Fibroblast of the aortic adventitia (primary cell): ENCODE measurements at regions not wholly inside any gene's neighbourhood (a gene's known extent, or its start where the extent isn't known, plus 50 kb on each side); places are given as distances from the start of the nearest gene placed in this dataset.

Experiments used
- DNase-seq: peaks from one replicate; pipeline ENCODE4 v3.0.0-alpha.2; 2010; ENCODE audit warnings: low read depth
- H3K4me3 ChIP-seq: 2 replicates; pipeline ENCODE4 v1.5.1; 2011; ENCODE audit warnings: low read depth, mild to moderate bottlenecking, control low read depth, low read length, moderate library complexity
- TF ChIP-seq, protein P1 (sequence below): IDR thresholded peaks from 2 replicates; pipeline ENCODE4 v1.5.1; 2011; ENCODE audit warnings: mild to moderate bottlenecking, low read length, control low read depth, inconsistent platforms; ENCODE audit not compliant: insufficient read depth

DNA sequence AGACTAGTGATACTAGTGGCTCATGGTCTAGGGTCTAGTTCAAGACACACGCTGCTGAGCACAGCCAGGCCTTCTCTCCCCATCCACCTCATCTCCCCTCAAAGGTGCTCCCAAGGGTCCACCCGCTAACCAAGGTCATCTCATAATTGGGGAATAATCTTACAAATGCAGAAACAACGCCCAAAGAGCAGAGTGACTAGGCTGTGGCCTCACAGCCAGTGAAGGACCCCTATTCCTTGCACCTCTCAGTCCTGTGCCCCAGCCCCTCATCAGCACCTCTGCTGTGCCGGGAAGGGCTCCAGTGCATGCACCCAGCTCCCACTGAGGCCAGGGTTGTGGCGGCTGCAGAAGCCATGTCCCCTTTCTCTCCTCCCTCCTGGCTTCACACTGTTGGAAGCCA is 286.9 kb downstream of the UACA start:
- DNase-seq: no peak
- TF ChIP-seq, protein P1, sequence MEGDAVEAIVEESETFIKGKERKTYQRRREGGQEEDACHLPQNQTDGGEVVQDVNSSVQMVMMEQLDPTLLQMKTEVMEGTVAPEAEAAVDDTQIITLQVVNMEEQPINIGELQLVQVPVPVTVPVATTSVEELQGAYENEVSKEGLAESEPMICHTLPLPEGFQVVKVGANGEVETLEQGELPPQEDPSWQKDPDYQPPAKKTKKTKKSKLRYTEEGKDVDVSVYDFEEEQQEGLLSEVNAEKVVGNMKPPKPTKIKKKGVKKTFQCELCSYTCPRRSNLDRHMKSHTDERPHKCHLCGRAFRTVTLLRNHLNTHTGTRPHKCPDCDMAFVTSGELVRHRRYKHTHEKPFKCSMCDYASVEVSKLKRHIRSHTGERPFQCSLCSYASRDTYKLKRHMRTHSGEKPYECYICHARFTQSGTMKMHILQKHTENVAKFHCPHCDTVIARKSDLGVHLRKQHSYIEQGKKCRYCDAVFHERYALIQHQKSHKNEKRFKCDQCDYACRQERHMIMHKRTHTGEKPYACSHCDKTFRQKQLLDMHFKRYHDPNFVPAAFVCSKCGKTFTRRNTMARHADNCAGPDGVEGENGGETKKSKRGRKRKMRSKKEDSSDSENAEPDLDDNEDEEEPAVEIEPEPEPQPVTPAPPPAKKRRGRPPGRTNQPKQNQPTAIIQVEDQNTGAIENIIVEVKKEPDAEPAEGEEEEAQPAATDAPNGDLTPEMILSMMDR: no peak
- no peak overlapping the region for H3K4me3 ChIP-seq

DNA sequence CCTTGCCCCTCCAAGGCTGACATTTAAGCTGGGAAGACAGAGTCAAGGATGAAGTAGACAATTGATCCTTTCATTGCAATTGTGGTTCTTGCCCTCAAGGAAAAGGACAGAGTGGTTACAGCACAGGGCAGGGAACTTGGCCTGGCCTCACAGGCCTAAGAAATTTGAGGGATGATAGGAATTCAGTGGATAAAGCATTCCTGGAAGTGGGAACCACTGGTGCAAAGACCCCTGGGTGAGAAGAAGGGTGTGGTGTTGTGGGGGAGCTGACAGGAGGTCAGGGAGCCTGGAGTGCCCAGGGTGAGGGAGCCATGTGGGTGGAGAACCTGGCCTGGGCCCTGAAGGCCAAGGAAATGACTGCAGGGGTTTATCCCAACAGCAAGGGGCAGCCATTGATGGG is 287.4 kb downstream of the UACA start:
- H3K4me3 ChIP-seq: no peak overlapping the region
- DNase-seq: peak; percentile 39
- TF ChIP-seq, protein P1: no peak

DNA sequence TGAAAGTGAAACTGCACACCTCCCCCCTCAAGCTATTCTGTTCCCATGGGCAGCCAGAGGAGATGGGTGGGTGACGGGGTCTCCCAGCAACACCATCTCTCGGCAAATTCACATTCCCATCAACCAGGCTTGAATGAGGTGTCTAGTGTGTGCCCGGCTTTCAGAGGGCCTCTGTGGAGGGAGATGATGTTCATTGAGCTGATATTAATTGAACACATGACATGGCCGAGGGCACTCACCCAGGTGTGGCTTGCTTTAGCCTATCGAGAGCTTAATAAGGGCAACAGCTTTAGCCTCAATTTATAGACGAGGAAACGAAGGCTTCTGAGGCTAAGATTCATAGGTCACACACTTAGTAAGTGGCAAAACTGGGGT is 288.0 kb downstream of the UACA start:
- H3K4me3 ChIP-seq: peak overlapping the region; percentile 10
- TF ChIP-seq, protein P1: no peak
- DNase-seq: no peak

DNA sequence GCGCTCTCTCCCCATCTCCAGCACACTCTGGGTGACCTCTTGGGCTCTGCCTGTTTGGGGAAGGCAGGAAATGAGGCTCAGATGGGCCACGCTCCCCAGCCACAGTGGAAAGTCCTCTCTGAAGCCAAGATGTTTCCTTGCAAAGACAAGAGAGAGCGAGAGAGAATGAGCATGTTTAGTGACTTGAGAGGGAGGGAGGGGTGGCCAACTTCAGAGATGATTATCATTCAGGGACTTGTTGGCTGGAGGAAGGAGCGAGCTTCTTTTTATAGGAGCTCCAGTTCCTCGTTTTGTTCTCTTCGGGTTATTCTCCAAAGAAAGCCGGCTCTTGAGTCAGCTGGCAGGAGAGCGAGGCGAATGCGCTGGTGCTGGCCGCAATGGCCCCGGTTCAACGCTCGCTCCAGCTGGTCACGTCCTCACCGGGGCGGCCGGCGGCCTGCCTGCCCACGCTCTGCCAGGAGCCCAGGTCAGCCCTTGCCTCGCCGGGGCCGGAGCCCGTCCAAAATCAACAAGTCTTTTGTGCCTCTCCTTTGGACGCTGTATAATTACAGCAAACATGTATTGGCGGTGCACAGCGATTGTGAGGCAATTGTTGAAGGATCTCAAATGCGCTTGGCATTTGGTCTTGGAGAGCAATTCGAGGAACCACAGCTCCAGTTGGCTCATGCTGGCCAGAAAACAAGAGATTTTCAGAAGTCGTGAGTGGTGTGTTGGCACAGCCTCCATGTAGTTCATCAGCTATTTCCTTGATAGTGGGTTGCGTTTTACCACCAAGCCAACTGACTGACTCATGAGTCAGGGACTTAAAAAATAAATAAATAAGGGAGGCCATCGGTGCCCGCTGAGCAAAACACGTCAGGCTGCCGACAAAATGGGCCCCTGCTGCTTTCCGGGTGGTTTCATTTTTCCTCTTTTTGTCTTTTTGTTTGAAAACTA is 288.6 kb downstream of the UACA start:
- peak overlapping the region; percentile 25 for H3K4me3 ChIP-seq
- peak; percentile 100 for DNase-seq
- TF ChIP-seq, protein P1: no peak

DNA sequence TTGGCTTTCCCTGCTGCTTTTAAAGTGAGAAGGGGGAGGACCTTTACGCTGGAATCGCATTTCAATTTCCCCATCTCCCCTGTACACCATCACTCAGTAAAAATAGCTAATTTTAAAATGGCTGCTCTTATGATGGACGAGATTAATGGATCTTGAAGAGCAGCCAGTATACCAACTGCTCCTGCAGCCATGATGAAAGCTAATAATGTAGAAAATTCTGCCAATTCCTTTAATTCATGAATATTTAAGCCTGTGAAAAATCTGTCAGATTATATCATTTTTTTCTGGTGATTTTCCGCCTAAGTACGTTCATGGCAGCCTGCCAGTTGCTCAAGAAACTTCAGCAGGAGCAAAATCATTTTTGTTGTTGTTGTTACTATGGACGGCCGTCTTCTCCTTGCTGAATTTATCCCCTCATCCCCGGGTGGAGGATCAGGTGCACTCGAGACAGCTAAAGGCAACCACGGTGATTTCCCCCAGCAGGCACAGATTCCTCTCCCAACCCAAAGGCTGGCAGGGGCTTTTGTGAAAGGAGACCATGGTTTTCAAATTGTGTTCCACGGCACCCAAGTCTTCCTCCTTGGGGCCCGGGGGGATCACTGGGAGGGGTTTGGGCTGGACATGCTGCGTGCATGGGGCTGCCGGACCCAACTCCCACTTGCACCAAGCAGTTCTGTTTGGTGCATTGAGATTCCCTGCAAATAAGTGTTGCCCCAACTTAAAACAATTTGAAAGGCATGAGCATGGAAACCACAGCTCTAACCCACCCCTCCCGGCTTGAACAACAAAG is 289.6 kb downstream of the UACA start:
- TF ChIP-seq, protein P1: no peak
- H3K4me3 ChIP-seq: peak overlapping the region; percentile 25
- peak; percentile 71 for DNase-seq

DNA sequence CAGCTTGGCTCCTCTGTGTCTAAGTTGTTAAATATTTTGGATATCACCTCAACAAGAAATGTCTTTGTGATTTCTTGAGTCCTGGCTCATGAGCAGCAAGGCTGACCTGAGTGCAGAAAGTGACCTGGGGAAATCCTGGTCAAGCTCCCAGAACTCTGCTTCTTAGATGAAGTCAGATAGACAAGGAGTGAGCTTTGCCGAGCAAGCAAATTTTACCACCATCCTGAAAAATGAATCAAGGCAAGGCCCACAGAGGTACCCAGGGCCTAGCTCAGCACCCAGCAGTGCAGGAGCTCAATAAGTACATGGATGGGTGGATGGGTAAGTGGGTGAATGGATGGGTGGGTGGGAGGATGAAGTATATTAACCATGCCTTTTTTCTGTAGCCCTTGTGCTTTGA is 291.8 kb downstream of the UACA start:
- TF ChIP-seq, protein P1: no peak
- no peak for DNase-seq
- no peak overlapping the region for H3K4me3 ChIP-seq
